ENCODE measurements at regions not wholly inside any gene's neighbourhood (a gene's known extent, or its start where the extent isn't known, plus 50 kb on each side); places are given as distances from the start of the nearest gene placed in this dataset.

DNA sequence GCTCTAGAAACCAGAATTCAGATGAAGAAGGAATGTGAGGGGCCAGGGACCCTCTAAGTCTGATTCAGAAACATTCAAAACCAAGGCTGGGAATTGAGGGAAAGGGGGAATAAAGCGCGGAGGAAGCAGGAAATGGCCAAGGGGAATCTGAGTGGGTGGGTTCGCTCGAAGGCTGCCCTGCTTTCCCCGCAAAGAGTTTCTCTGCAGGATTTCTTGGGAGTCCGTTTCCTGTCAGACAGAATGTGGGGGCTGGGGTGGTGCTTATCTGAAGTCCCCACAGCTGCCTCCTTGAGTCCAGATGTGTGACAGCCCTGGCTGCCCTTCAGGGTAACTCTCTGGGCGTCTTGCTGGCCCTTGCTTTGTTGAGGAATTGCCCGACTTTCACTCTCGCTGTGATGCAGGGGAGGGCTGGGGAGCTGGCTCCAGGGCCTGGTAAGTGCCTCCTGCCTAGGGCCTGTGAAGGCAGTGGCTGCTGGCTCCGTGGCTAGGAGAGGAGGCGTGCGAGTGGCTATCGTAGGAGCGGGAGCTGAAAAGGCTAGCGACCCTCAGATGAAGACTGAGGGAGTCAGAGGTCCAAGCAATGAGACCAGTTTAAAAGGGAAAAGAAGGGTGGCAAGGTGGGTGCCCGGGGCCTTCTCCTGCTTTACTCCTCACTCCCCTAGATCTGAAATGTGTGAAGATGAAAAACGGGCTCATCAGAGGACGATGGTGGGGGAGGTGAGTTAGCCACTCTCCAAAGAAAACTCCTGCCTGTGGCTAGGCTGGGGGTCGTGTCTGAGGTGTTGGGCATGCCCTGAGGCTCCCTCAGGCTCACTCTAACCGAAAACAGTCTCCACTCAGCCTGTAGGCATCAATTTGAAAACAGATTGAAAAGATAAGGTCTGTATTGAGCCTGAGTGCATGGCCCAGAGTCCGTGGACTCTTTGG, 143.9 kb upstream of the UMPS start:
- H3K36me3 ChIP-seq, result no peaks in the 10 kb centered on the region
- DNase-seq (ENCODE audit: low spot score), result no peak
- no peak overlapping the region for H3K27ac ChIP-seq
- no peak for ATAC-seq (ENCODE audit: insufficient number of reproducible peaks, low FRiP score, low read depth)
- H3K27me3 ChIP-seq (replicated peaks; ENCODE audit: insufficient read depth), result no peaks in the 10 kb centered on the region
- H3K4me1 ChIP-seq (ENCODE audit: control insufficient read depth in 1 of 2, low read depth in 2 of 2), result peaks cover 0 to 11% of the 10 kb centered on the region in 2 donors
- no peaks in the 10 kb centered on the region for H3K9me3 ChIP-seq
- TF ChIP-seq, protein P1, sequence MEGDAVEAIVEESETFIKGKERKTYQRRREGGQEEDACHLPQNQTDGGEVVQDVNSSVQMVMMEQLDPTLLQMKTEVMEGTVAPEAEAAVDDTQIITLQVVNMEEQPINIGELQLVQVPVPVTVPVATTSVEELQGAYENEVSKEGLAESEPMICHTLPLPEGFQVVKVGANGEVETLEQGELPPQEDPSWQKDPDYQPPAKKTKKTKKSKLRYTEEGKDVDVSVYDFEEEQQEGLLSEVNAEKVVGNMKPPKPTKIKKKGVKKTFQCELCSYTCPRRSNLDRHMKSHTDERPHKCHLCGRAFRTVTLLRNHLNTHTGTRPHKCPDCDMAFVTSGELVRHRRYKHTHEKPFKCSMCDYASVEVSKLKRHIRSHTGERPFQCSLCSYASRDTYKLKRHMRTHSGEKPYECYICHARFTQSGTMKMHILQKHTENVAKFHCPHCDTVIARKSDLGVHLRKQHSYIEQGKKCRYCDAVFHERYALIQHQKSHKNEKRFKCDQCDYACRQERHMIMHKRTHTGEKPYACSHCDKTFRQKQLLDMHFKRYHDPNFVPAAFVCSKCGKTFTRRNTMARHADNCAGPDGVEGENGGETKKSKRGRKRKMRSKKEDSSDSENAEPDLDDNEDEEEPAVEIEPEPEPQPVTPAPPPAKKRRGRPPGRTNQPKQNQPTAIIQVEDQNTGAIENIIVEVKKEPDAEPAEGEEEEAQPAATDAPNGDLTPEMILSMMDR (IDR thresholded peaks at IDR 0.05), result no peak
- no peak overlapping the region for H3K4me3 ChIP-seq

DNA sequence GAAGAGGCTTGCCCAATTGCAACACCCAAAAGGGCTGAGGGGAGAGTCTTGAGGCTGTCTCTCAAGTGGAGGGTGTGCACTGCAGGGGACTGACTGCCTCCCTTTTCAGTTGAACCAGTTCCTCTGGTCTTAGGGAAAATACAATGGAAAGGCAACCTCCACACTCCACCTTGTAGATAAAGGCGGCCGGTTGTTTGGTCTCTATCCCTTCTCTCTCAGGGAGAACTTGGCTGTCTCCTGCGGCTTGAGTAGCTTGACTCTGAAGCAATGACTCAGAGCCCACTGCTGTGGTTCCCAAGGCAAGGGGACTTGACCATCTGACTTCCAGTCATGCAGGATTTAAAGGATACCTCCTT, 143.2 kb upstream of the UMPS start:
- ATAC-seq (ENCODE audit: insufficient number of reproducible peaks, low FRiP score, low read depth), result no peak
- TF ChIP-seq, protein P1 (IDR thresholded peaks at IDR 0.05), result no peak

DNA sequence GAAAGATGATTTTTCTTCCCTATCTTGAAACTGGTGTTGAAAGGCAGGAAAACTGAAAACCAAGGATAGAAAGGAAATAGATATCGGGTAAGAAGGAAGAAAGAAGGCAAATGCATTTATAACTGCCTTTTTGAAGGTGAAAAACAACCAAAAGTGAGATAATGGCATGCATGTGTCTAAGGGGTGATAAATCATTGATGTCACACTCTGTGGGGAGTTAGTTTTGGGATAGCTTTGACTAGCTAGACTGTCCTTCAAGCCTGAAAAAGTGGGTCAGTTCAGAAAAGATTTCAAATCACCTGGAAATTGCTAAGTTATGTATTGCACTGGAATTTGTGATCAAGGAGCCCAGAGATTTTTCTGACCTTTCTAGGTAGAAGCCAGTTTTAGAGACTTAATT, 142.2 kb upstream of the UMPS start:
- H3K36me3 ChIP-seq, result no peaks in the 10 kb centered on the region
- ATAC-seq (ENCODE audit: insufficient number of reproducible peaks, low FRiP score, low read depth) (no peak), DNase-seq (ENCODE audit: low spot score) (no peak)
- no peak overlapping the region for H3K4me3 ChIP-seq
- H3K27me3 ChIP-seq (replicated peaks; ENCODE audit: insufficient read depth), result no peaks in the 10 kb centered on the region
- H3K27ac ChIP-seq, result no peak overlapping the region
- TF ChIP-seq, protein P1 (IDR thresholded peaks at IDR 0.05), result no peak
- peaks cover 0 to 9% of the 10 kb centered on the region in 2 donors for H3K4me1 ChIP-seq (ENCODE audit: control insufficient read depth in 1 of 2, low read depth in 2 of 2)
- H3K9me3 ChIP-seq, result no peaks in the 10 kb centered on the region

More for the DNA sequence above, 143.2 kb upstream of the UMPS start:
- H3K27ac ChIP-seq, result no peak overlapping the region
- DNase-seq (ENCODE audit: low spot score), result no peak
- no peaks in the 10 kb centered on the region for H3K27me3 ChIP-seq (replicated peaks; ENCODE audit: insufficient read depth)
- peaks cover 0 to 11% of the 10 kb centered on the region in 2 donors for H3K4me1 ChIP-seq (ENCODE audit: control insufficient read depth in 1 of 2, low read depth in 2 of 2)
- H3K4me3 ChIP-seq, result no peak overlapping the region
- no peaks in the 10 kb centered on the region for H3K9me3 ChIP-seq
- H3K36me3 ChIP-seq, result no peaks in the 10 kb centered on the region

DNA sequence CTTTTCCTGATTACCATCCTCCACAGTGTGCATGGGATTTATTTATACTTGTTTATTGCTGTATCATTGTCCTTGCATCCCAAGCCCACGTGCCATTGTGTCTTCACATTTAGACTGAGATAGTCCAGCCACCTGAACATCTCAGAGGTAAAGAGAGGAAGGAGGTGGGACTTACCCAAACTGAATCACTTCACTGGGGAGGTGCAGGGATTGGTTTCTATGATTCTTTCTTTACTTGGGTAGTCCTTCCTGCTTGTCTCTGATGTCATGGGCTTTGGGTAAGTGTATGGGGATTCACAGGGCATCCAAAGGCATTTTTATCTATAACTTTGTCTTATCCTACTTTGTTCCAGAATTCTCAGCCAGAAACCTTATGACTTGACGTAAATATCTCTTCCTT, 141.5 kb upstream of the UMPS start:
- Histone ChIP-seq H3K4me1 (ENCODE audit: control insufficient read depth in 1 of 2, low read depth in 2 of 2) (peaks cover 0 to 6% of the 10 kb centered on the region in 2 donors), H3K27ac (no peak overlapping the region), H3K27me3 (replicated peaks; ENCODE audit: insufficient read depth) (no peaks in the 10 kb centered on the region), H3K4me3 (no peak overlapping the region), H3K36me3 (no peaks in the 10 kb centered on the region), H3K9me3 (no peaks in the 10 kb centered on the region)
- ATAC-seq (ENCODE audit: insufficient number of reproducible peaks, low FRiP score, low read depth) (no peak), DNase-seq (ENCODE audit: low spot score) (no peak)
- TF ChIP-seq, protein P1 (IDR thresholded peaks at IDR 0.05), result no peak

DNA sequence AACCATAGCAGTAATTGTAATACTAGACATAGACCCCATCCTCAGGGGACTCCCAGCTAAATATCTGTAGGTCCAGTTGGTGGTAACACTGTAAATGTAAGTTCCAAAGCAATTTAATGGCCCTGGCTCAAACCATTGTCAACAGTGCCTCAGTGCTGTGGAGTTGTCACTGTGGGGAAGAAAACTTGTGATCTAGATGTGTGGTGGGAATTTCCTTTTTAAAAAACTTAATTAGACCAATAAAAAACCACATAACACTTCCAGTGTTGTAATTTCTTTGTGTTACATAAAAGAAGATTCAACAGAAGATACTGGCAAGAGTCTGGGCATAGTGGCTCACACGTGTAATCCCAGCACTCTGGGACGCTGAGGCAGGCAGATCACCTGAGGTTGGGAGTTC, 138.6 kb upstream of the UMPS start:
- Histone ChIP-seq H3K9me3 (no peaks in the 10 kb centered on the region), H3K27ac (no peak overlapping the region)

More for the DNA sequence above, 138.6 kb upstream of the UMPS start:
- Histone ChIP-seq H3K4me3 (no peak overlapping the region), H3K36me3 (no peaks in the 10 kb centered on the region), H3K4me1 (ENCODE audit: control insufficient read depth in 1 of 2, low read depth in 2 of 2) (no peaks in the 10 kb centered on the region), H3K27me3 (replicated peaks; ENCODE audit: insufficient read depth) (no peaks in the 10 kb centered on the region)
- no peak for ATAC-seq (ENCODE audit: insufficient number of reproducible peaks, low FRiP score, low read depth)
- TF ChIP-seq, protein P1 (IDR thresholded peaks at IDR 0.05), result no peak
- no peak for DNase-seq (ENCODE audit: low spot score)
